H1 (cell line): ENCODE measurements at regions not wholly inside any gene's neighbourhood (a gene's known extent, or its start where the extent isn't known, plus 50 kb on each side); places are given as distances from the start of the nearest gene placed in this dataset.

ENCODE experiments used
- CTCF ChIA-PET: fragments of 300-600 bp; sonication (Branson Sonifier 250); formaldehyde crosslinking; loops from one replicate; lab custom pipeline; 2021; ENCODE audit not compliant: partially characterized antibody; lab: Charles Lee
- POLR2A ChIA-PET: fragments of 300-600 bp; sonication (Branson Sonifier 250); formaldehyde crosslinking; loops from one replicate; lab custom pipeline; 2021; ENCODE audit warnings: inconsistent platforms; ENCODE audit not compliant: partially characterized antibody; lab: Charles Lee
- DNase-seq, 2 experiments: peaks; one replicate each; pipeline versions ENCODE4 v3.0.0 to v3.0.0-alpha.2; 2010 to 2022; ENCODE audit warnings: low spot score in 2 of 2, low read depth in 1 of 2, mixed read lengths in 1 of 2
- FAIRE-seq: peaks from 2 replicates; lab custom pipeline; 2011; peaks lifted over from hg19 to GRCh38; lab: Jason Lieb, UNC
- H2AFZ ChIP-seq: 2 replicates; pipeline ENCODE4 v1.8.1; 2012; ENCODE audit warnings: low read length, inconsistent platforms
- H2AK5ac ChIP-seq: 2 replicates; pipeline ENCODE4 v1.6.1; 2013; ENCODE audit warnings: low read depth, low read length
- H2BK120ac ChIP-seq: replicated peaks from 2 replicates; pipeline ENCODE3; 2013; ENCODE audit warnings: low read depth, low read length, inconsistent platforms
- H2BK12ac ChIP-seq: 2 replicates; pipeline ENCODE4 v1.6.1; 2013; ENCODE audit warnings: low read depth, low read length
- H2BK15ac ChIP-seq: 2 replicates; pipeline ENCODE4 v1.6.1; 2013; ENCODE audit warnings: low read length
- H2BK20ac ChIP-seq: 2 replicates; pipeline ENCODE4 v1.6.1; 2013; ENCODE audit warnings: low read length
- H2BK5ac ChIP-seq: 2 replicates; pipeline ENCODE4 v1.6.1; 2013; ENCODE audit warnings: low read depth, low read length
- H3K14ac ChIP-seq: 2 replicates; pipeline ENCODE4 v1.6.1; 2013; ENCODE audit warnings: inconsistent platforms; ENCODE audit not compliant: insufficient read length
- H3K18ac ChIP-seq: 2 replicates; pipeline ENCODE4 v1.6.1; 2013; ENCODE audit warnings: low read length; ENCODE audit errors: extremely low read depth
- H3K23ac ChIP-seq: 2 replicates; pipeline ENCODE4 v1.6.1; 2013; ENCODE audit warnings: inconsistent platforms; ENCODE audit not compliant: insufficient read length
- H3K23me2 ChIP-seq: 2 replicates; pipeline ENCODE4 v1.6.1; 2013; ENCODE audit warnings: low read depth, low read length
- H3K27ac ChIP-seq: 2 replicates; pipeline ENCODE4 v1.6.1; 2011; ENCODE audit warnings: low read depth, low read length, inconsistent platforms
- H3K27me3 ChIP-seq, 4 experiments: replicated peaks in 1 of 4; 1 replicate in 1 of 4; 2 replicates in 3 of 4; pipeline versions ENCODE4 v1.6.1 to v1.8.1; 2011 to 2013; ENCODE audit warnings: low read length in 3 of 4, mild to moderate bottlenecking in 3 of 4, inconsistent platforms in 2 of 4, mixed read lengths in 2 of 4, moderate library complexity in 1 of 4; ENCODE audit not compliant: control insufficient read depth in 3 of 4, insufficient read depth in 3 of 4; ENCODE audit errors: extremely low read depth in 1 of 4
- H3K36me3 ChIP-seq, 4 experiments: 2 replicates each; pipeline versions ENCODE4 v1.6.1 to v1.8.1; 2011 to 2013; ENCODE audit warnings: mild to moderate bottlenecking in 4 of 4, low read length in 3 of 4, moderate library complexity in 2 of 4, control low read depth in 1 of 4, inconsistent platforms in 1 of 4; ENCODE audit not compliant: insufficient read depth in 4 of 4, control insufficient read depth in 2 of 4
- H3K4ac ChIP-seq: replicated peaks from 2 replicates; pipeline ENCODE3; 2013; ENCODE audit warnings: low read length, low read depth, mixed read lengths, inconsistent platforms; ENCODE audit not compliant: insufficient read length
- H3K4me1 ChIP-seq, 4 experiments: replicated peaks in 1 of 4; 1 replicate in 1 of 4; 2 replicates in 3 of 4; pipeline versions ENCODE4 v1.6.1 to v1.8.1; 2011 to 2013; ENCODE audit warnings: low read length in 3 of 4, inconsistent platforms in 2 of 4, mixed read lengths in 1 of 4; ENCODE audit not compliant: insufficient read depth in 4 of 4, control insufficient read depth in 3 of 4
- H3K4me2 ChIP-seq, 2 experiments: 2 replicates each; pipeline versions ENCODE4 v1.6.1 to v1.8.1; 2011 to 2013; ENCODE audit warnings: low read depth in 2 of 2, low read length in 2 of 2, control low read depth in 1 of 2, inconsistent platforms in 1 of 2, mild to moderate bottlenecking in 1 of 2; ENCODE audit not compliant: insufficient read depth in 1 of 2
- H3K4me3 ChIP-seq, 4 experiments: fragments of 200-600, 300-600 bp in 1 of 4; sonication (generic), shearing (Covaris generic), sonication (Bioruptor Twin) in 1 of 4; 2 replicates each; pipeline versions ENCODE4 v1.5.1 to v1.8.1; 2011 to 2016; ENCODE audit warnings: low read length in 4 of 4, low read depth in 3 of 4, control low read depth in 2 of 4, inconsistent platforms in 2 of 4, mild to moderate bottlenecking in 2 of 4, mixed read lengths in 1 of 4, moderate library complexity in 1 of 4; ENCODE audit not compliant: insufficient read depth in 2 of 4; ENCODE audit errors: extremely low read depth in 1 of 4
- H3K56ac ChIP-seq: replicated peaks from 2 replicates; pipeline ENCODE3; 2013; ENCODE audit warnings: low read depth, mild to moderate bottlenecking, mixed read lengths, low read length, inconsistent platforms; ENCODE audit not compliant: insufficient read length
- H3K79me1 ChIP-seq: 2 replicates; pipeline ENCODE4 v1.6.1; 2013; ENCODE audit warnings: low read depth, low read length, control low read depth
- H3K79me2 ChIP-seq, 2 experiments: 2 replicates each; pipeline versions ENCODE4 v1.6.1 to v1.8.1; 2012 to 2013; ENCODE audit warnings: low read length in 2 of 2, mild to moderate bottlenecking in 2 of 2, inconsistent platforms in 1 of 2; ENCODE audit not compliant: insufficient read depth in 2 of 2, control insufficient read depth in 1 of 2
- H3K9ac ChIP-seq, 4 experiments: replicated peaks in 1 of 4; 1 replicate in 1 of 4; 2 replicates in 3 of 4; pipeline versions ENCODE4 v1.6.1 to v1.8.1; 2011 to 2013; ENCODE audit warnings: low read depth in 3 of 4, low read length in 3 of 4, control low read depth in 2 of 4, mild to moderate bottlenecking in 2 of 4, moderate library complexity in 2 of 4, inconsistent platforms in 1 of 4; ENCODE audit errors: extremely low read depth in 1 of 4
- H3K9me3 ChIP-seq, 2 experiments: 2 replicates each; pipeline versions ENCODE4 v1.6.1 to v1.8.1; 2012 to 2013; ENCODE audit warnings: mild to moderate bottlenecking in 2 of 2, moderate library complexity in 2 of 2, control low read depth in 1 of 2, inconsistent platforms in 1 of 2, low read depth in 1 of 2, low read length in 1 of 2, mixed read lengths in 1 of 2; ENCODE audit not compliant: insufficient read depth in 2 of 2
- H4K20me1 ChIP-seq, 2 experiments: replicated peaks in 1 of 2; 2 replicates each; pipeline versions ENCODE3 to v1.8.1; 2011 to 2013; ENCODE audit warnings: inconsistent platforms in 2 of 2, low read length in 2 of 2, mild to moderate bottlenecking in 1 of 2; ENCODE audit not compliant: insufficient read depth in 2 of 2, control insufficient read depth in 1 of 2
- H4K5ac ChIP-seq: 2 replicates; pipeline ENCODE4 v1.6.1; 2013; ENCODE audit warnings: low read length, low read depth, mixed read lengths, inconsistent platforms; ENCODE audit not compliant: insufficient read length
- H4K8ac ChIP-seq: 2 replicates; pipeline ENCODE4 v1.8.0; 2013; ENCODE audit warnings: mild to moderate bottlenecking, moderate library complexity, low read length, inconsistent platforms; ENCODE audit not compliant: insufficient read depth; ENCODE audit errors: extremely low read depth
- H4K91ac ChIP-seq: replicated peaks from 2 replicates; pipeline ENCODE3; 2013; ENCODE audit warnings: low read length, mixed read lengths, inconsistent platforms; ENCODE audit not compliant: insufficient read length
- KDM5A ChIP-seq: fragments of 200-600 bp; IDR thresholded peaks from 2 replicates; pipeline ENCODE4 v1.7.1; 2012; ENCODE audit warnings: mild to moderate bottlenecking, low read length, inconsistent platforms, mixed read lengths
- MAFK ChIP-seq: IDR thresholded peaks from 2 replicates; pipeline ENCODE4 v1.6.1; 2012; ENCODE audit warnings: low read depth, mild to moderate bottlenecking, improper control_type of control experiment, low read length
- NRF1 ChIP-seq: IDR thresholded peaks from 2 replicates; pipeline ENCODE4 v1.6.1; 2011; ENCODE audit warnings: mild to moderate bottlenecking, low read depth, low read length, improper control_type of control experiment
- SP4 ChIP-seq: IDR thresholded peaks from 2 replicates; pipeline ENCODE4 v1.6.1; 2012; ENCODE audit warnings: low read length, inconsistent platforms
- WGBS, 2 experiments: shearing (Covaris generic) in 1 of 2; methylation state at CpG; one replicate each; pipeline versions ENCODE4 v1.1.6 to v1.1.7; 2013 to 2015; ENCODE audit warnings: low lambda C conversion rate in 2 of 2, mixed read lengths in 2 of 2, inconsistent platforms in 1 of 2, low coverage in 1 of 2, missing lambda C conversion rate in 1 of 2; ENCODE audit not compliant: insufficient replicate concordance in 2 of 2, insufficient coverage in 1 of 2, insufficient read length in 1 of 2; ENCODE audit errors: extremely low coverage in 1 of 2, missing lambda C conversion rate in 1 of 2; 5-methylcytosine and 5-hydroxymethylcytosine counted together

GRCh38 chr4:17033025-17033767 lies 134.8 kb upstream of the LDB2 start:
- no peak overlapping the region for H4K8ac ChIP-seq
- H3K27me3 ChIP-seq, result no peaks in the 10 kb centered on the region
- no peak overlapping the region for H2BK15ac ChIP-seq
- POLR2A ChIA-PET, result no interaction called here
- no peak overlapping the region for H3K18ac ChIP-seq
- H3K4me2 ChIP-seq, result peak overlapping the region in 1 of 2 experiments; percentile 12; a peak in 1 of 4 replicates
- CTCF ChIA-PET, result interaction anchor here (1.1 to 1.3 kb wide), 2 partner anchors 15 to 116 kb away, joined by 3 to 4 read pairs; no protein-coding TSS in a partner anchor
- DNase-seq (no peak), FAIRE-seq (no peak)
- H3K27ac ChIP-seq, result no peak overlapping the region
- peak overlapping the region; percentile 94; the same call in 1 of the 2 replicates for H2BK20ac ChIP-seq
- H3K9ac ChIP-seq, result no peak overlapping the region
- 46% methylated on average over 3 of the region's 3 CpGs; no CpG with 5 or more reads in 1 of the 2 experiments for WGBS, 2 experiments
- no peak overlapping the region for H3K23ac ChIP-seq
- peak overlapping the region; percentile 50 for H4K91ac ChIP-seq
- H3K4me1 ChIP-seq, result peaks cover 2 to 12% (median 6%) of the 10 kb centered on the region in 4 experiments; a peak in 5 of 7 replicates
- no peak overlapping the region for H3K14ac ChIP-seq
- no peak overlapping the region for H2AK5ac ChIP-seq
- H2AFZ ChIP-seq, result peak overlapping the region; percentile 61; the same call in 1 of the 2 replicates
- H3K36me3 ChIP-seq, result no peaks in the 10 kb centered on the region
- no peaks in the 10 kb centered on the region for H3K9me3 ChIP-seq
- peaks cover 2% of the 10 kb centered on the region; the same call in 1 of the 2 replicates for H3K23me2 ChIP-seq
- no peak overlapping the region for H2BK120ac ChIP-seq
- peak overlapping the region; percentile 71; the same call in 1 of the 2 replicates for H2BK5ac ChIP-seq
- H2BK12ac ChIP-seq, result peak overlapping the region; percentile 85; the same call in 1 of the 2 replicates
- H3K79me1 ChIP-seq, result no peaks in the 10 kb centered on the region
- H3K4ac ChIP-seq, result no peak overlapping the region
- H4K5ac ChIP-seq, result no peak overlapping the region
- no peaks in the 10 kb centered on the region for H3K79me2 ChIP-seq
- no peak overlapping the region for H3K4me3 ChIP-seq
- no peaks in the 10 kb centered on the region for H4K20me1 ChIP-seq
- H3K56ac ChIP-seq, result no peak overlapping the region
- TF ChIP-seq MAFK, result no peak
- no peak for TF ChIP-seq NRF1
- TF ChIP-seq SP4, result no peak
- TF ChIP-seq KDM5A, result no peak
